ENCODE measurements at regions not wholly inside any gene's neighbourhood (a gene's known extent, or its start where the extent isn't known, plus 50 kb on each side); places are given as distances from the start of the nearest gene placed in this dataset.

DNA sequence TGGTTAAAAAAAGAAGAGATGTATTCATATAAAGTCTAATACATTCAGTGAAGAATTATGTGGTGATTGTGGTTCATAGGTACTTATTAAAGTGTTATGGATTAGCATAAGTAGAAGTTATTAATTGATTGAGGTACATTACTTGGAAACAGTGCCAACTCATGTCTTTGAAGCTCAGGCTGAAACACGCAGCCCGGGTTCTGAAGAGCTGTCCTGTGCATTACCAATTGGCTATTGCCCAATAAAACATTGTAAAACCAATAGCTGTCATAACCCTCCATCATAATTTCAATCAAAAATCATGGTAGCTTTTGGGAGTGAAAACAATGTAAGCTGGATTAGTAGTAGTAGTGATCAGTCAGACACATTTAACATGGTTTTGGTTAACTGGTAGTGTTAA is 560.1 kb downstream of the MCTP2 start:
- TF ChIP-seq CTCF (conservative IDR thresholded peaks at IDR 0.05; ENCODE audit: low read length): no peak
- H3K4me3 ChIP-seq (ENCODE audit: low read length): no peak overlapping the region
- no peak for DNase-seq (ENCODE audit: low read depth)

DNA sequence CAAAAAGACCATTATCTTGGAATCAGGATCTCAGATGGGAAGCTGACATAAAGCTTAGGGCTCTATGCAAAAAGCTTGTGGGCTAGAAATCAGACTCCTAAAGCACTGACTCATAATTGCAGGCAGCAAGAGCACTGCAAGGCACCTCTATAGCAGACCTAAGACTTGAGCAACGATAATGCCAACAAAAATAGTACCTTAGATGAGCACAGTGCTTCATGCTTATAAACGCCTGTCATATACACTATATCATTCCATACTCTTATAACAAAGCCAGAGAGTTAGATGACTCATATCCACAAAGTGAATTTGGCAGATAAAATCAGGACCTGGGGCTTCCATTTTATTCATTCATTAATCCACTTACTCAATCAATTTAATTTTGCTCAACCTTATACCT is 560.8 kb downstream of the MCTP2 start:
- TF ChIP-seq CTCF (conservative IDR thresholded peaks at IDR 0.05; ENCODE audit: low read length): no peak
- DNase-seq (ENCODE audit: low read depth): no peak
- no peak overlapping the region for H3K4me3 ChIP-seq (ENCODE audit: low read length)

DNA sequence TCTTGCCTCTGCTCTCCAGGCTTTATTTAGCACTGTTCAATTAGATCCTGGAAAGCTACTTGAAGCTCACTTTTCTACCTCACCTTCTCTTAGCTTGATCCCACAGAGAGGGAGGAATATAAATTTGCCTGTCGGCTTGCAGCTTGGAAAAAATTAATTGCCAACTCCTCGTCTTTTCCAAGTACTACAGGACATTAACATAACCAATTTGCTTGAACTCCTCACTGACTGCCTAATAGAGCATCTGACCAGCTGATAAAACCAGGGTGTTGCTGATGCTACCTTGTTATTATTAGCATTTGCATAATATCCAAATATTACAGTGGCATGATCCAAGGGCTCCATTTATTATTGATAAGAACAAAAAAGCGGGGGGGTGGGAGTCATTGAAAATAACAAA is 561.8 kb downstream of the MCTP2 start:
- H3K4me3 ChIP-seq (ENCODE audit: low read length): no peak overlapping the region
- TF ChIP-seq CTCF (conservative IDR thresholded peaks at IDR 0.05; ENCODE audit: low read length): no peak
- DNase-seq (ENCODE audit: low read depth): no peak

- H3K4me3 ChIP-seq (ENCODE audit: low read length): no peak overlapping the region
- no peak for DNase-seq (ENCODE audit: low read depth)
- TF ChIP-seq CTCF (conservative IDR thresholded peaks at IDR 0.05; ENCODE audit: low read length): no peak
Observed at GRCh38 chr15:94793641-94794040, 562.3 kb downstream of the MCTP2 start.

GRCh38 chr15:94804613-94805012 is 573.3 kb downstream of the MCTP2 start:
- H3K4me3 ChIP-seq (ENCODE audit: low read length): no peak overlapping the region
- DNase-seq (ENCODE audit: low read depth): no peak
- no peak for TF ChIP-seq CTCF (conservative IDR thresholded peaks at IDR 0.05; ENCODE audit: low read length)

GRCh38 chr15:94815110-94815731 is 583.9 kb downstream of the MCTP2 start:
- TF ChIP-seq CTCF (conservative IDR thresholded peaks at IDR 0.05; ENCODE audit: low read length): no peak
- no peak overlapping the region for H3K4me3 ChIP-seq (ENCODE audit: low read length)
- no peak for DNase-seq (ENCODE audit: low read depth)

GRCh38 chr15:94815914-94816313 is 584.6 kb downstream of the MCTP2 start:
- DNase-seq (ENCODE audit: low read depth): no peak
- H3K4me3 ChIP-seq (ENCODE audit: low read length): no peak overlapping the region
- TF ChIP-seq CTCF (conservative IDR thresholded peaks at IDR 0.05; ENCODE audit: low read length): no peak

Measured in AG10803 (cell line).